GM13976 (cell line): ENCODE measurements at regions not wholly inside any gene's neighbourhood (a gene's known extent, or its start where the extent isn't known, plus 50 kb on each side); places are given as distances from the start of the nearest gene placed in this dataset.

Experiments
- DNase-seq: peaks from one replicate; pipeline ENCODE4 v3.0.0; 2012; ENCODE audit warnings: low spot score
- in situ Hi-C: fragments of 300-500 bp; cut with MboI; formaldehyde crosslinking; loops from one replicate; pipeline ENCODE4 v1.12.0; 2022; ENCODE audit warnings: low sequenced_read_pairs, mixed read lengths, inconsistent platforms; ENCODE audit not compliant: unreplicated experiment
- TF ChIP-seq, protein P1 (sequence below): IDR thresholded peaks from 2 replicates; pipeline ENCODE4 v1.5.1; 2012; ENCODE audit warnings: borderline replicate concordance, mild to moderate bottlenecking; ENCODE audit not compliant: insufficient read depth; ENCODE audit errors: extremely low read depth, missing control alignments, control extremely low read depth

DNA sequence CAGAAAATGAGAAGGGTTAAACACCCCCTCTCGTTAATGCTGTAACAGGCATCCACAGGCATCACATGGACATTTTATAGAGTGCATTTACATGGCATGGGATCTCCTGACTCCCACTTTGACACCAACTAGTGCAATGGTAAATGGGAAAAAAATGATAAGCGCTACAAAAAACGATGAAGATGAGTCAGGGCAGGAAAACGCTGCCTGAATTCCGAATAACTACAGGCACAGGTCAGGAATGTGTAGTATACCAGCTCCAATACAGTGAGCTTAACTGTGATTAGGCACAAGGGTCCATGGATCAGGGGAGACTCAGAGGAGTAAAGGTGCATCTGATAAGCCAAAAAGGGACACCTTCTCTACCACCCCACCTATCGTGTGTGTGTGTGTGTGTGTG lies 223.6 kb downstream of the FOXO1 start:
- in situ Hi-C loops, result no loop called here
- TF ChIP-seq, protein P1, sequence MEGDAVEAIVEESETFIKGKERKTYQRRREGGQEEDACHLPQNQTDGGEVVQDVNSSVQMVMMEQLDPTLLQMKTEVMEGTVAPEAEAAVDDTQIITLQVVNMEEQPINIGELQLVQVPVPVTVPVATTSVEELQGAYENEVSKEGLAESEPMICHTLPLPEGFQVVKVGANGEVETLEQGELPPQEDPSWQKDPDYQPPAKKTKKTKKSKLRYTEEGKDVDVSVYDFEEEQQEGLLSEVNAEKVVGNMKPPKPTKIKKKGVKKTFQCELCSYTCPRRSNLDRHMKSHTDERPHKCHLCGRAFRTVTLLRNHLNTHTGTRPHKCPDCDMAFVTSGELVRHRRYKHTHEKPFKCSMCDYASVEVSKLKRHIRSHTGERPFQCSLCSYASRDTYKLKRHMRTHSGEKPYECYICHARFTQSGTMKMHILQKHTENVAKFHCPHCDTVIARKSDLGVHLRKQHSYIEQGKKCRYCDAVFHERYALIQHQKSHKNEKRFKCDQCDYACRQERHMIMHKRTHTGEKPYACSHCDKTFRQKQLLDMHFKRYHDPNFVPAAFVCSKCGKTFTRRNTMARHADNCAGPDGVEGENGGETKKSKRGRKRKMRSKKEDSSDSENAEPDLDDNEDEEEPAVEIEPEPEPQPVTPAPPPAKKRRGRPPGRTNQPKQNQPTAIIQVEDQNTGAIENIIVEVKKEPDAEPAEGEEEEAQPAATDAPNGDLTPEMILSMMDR, result no peak
- no peak for DNase-seq

DNA sequence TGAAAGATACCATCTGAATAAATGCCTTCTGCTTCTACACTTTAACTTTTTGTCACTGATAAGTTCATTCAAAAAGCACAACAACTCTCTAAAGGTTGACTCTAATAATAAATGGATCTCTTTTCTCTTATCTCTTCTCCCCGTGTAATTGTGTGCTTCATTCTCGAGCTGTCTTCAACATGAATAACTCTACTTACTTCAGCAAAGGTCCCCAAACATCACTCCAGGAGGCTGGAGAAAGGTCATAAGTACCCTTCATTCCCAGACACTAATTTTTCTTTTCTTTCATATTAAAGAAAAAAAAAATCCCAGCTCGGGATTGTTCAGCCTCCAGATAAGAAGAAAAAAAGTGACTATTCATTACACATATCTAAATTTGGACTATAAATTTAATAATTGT lies 222.2 kb downstream of the FOXO1 start:
- in situ Hi-C loops, result no loop called here
- TF ChIP-seq, protein P1, result no peak
- no peak for DNase-seq

DNA sequence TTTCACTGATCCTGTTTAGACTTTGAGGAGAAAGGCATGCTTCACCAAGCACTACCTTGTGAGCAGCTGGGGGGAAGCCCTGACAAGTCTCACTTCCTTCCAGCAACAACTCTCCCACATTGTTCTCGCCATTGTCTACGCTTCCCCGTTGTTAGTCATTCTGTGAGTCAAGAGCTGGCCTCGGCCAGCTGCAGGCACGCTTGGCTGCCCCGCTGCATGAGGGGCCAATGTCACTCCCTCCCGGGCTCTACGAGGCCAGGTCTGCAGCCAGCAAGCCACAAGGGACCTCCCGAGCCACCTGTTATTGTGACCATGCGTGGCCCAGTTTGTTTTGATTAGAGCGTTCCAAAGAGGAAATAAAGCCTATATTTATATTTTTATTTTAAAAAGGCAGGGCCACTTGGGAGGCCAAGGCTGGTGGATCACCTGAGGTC lies 220.9 kb downstream of the FOXO1 start:
- peak; percentile 86 for DNase-seq
- in situ Hi-C loops, result no loop called here
- TF ChIP-seq, protein P1, result no peak

DNA sequence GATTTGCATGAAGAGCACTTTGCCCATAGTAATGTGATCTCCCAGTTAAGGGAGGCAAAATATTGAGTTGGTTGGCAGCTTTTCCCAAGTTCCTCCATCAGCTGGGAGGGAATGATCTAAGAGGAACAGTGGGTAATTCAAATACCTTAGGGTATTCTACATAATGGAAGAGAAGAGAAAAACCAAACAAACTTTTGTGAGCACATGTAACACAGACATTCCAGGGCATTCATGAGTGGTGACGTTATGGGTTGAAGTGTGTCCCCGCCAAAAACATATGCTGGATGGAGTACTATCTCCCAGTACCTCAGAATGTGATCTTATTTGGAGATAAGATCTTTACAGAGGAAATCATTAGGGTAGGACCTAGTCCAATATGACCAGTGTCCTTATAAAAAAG lies 220.1 kb downstream of the FOXO1 start:
- TF ChIP-seq, protein P1, result no peak
- DNase-seq, result no peak
- in situ Hi-C loops, result no loop called here

DNA sequence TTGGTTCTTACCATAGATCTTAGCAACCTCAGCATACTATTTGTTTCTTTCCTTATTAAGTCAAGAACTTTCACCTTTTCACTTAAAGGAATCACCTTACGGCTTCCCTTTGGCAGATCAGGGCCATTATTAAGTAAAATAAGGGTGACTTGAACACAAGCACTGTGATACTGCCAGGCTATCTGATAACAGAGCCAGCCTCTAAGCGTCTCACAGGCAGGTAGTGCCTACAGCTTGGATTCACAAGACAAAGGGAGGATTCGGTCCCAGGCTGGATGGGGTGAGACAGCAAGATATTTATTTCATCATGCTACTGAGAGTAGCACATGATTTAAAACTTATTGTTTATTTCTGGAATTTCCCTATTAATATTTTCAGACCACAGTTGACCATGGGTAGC lies 218.6 kb downstream of the FOXO1 start:
- no peak for DNase-seq
- in situ Hi-C loops, result no loop called here
- TF ChIP-seq, protein P1, result no peak

DNA sequence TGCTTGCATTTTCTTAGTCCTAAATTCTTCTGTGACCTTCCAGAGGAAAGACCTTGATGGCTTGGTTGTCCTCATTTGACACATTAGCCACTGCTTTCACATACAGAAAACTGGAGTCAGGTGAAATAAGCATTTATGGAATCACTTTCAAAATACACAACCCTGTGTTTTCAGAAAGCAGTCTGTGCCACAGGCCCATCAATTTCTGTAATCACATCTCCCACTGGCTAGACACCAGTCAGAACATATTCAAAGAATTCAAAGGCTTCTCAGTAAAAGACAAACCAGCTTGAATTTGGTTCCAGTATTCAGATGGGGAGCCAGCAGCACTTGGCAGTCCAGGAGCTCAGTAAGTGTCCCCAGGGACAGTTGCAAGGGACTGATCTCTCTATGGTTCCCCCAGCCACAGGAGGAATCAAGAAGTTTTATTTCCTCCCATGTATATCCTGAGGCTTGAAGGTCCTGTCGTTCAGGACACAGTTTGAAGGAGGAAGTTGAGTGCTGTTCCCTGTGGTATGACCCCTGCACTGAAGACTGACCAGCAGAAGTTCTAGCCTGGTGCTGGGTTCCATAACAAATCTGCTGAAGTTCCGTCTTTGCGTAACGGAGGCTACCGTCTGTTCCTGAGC lies 214.3 kb downstream of the FOXO1 start:
- TF ChIP-seq, protein P1, result no peak
- in situ Hi-C loops, result no loop called here
- no peak for DNase-seq
